D341Med (cell line): ENCODE measurements at regions not wholly inside any gene's neighbourhood (a gene's known extent, or its start where the extent isn't known, plus 50 kb on each side); places are given as distances from the start of the nearest gene placed in this dataset.

Source experiments
- DNase-seq: peaks from one replicate; pipeline ENCODE4 v3.0.0; 2012; ENCODE audit warnings: low spot score

GRCh38 chr5:56320686-56321085, 87.6 kb upstream of the ANKRD55 start:
- DNase-seq, result no peak

- DNase-seq, result no peak
Measured at GRCh38 chr5:56319526-56320181, 86.5 kb upstream of the ANKRD55 start.

GRCh38 chr5:56317923-56318561, 84.9 kb upstream of the ANKRD55 start:
- no peak for DNase-seq

- no peak for DNase-seq
Measured at GRCh38 chr5:56316299-56316994, 83.3 kb upstream of the ANKRD55 start.

DNA sequence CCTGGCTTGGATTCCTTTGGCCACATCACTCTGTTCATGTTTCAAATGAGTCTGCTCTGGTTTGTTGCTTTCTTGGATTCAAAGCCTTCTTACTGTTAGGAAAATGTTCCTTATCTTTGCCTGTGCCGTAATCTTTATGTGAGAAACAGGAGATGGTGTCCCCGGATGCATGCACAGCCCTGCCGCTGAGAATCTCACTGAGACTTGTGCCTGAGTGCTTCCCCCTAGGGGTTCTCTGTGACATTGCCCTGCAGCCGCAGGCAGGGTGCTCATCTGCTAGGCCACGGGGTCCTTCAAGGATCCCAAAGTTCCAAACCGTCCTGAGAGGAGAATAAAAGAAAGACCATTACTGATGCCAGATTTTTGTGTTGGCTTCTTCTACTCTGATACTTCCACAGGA, 81.4 kb upstream of the ANKRD55 start:
- no peak for DNase-seq

GRCh38 chr5:56313596-56313995, 80.5 kb upstream of the ANKRD55 start:
- DNase-seq, result no peak

DNA sequence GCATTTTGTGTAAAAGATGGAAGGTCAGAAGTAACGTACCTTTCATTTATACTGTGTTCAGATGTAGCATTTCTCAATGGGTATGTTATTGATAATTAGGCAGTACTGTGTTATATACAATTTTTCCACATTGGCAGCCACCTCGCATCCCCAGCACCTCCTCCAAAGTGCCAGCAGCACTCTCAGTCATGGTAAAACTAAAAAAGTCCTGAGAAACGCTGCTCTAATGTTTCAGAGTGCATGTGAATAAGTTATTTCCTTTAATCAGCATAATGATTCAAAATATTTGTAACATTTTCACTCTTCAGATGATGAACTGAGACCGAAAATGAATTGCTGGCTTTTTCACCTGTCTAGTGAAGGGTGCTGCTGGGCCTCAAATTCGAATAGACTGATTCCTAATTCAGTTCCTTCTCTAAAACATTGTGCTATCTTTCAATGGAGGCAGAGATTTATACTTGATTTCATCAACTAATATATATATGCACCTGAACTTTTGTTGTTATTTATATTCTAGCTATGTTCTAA, 79.9 kb upstream of the ANKRD55 start:
- DNase-seq, result no peak

DNA sequence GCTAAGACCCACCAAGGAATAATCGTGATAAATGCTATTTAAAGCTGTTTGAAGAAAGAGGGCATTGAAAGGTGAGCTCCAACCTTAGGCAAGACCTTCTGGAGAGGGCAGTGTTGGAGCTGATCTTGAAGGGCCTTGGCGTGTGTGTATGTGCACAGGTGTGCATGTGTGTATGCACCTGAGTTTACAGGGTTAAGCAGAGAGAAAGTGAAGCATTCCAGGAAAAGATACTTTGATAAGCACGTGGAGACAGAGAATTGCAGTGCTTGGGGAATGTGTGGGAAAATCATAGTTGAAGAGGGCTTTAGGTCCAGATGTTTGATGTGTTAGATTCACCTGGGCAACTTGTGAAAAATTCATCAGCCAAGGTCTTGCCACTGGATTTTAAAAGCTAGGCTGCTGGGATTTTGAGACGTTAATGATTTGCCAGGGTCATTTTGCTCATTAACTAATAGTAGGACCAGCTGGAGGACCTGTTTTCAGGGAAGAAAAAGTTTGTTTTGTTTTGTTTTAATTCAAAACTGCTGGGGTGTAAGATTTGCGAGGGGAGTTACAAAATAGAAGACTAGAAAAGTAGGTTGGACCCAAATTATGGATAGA, 78.3 kb upstream of the ANKRD55 start:
- DNase-seq, result no peak

DNA sequence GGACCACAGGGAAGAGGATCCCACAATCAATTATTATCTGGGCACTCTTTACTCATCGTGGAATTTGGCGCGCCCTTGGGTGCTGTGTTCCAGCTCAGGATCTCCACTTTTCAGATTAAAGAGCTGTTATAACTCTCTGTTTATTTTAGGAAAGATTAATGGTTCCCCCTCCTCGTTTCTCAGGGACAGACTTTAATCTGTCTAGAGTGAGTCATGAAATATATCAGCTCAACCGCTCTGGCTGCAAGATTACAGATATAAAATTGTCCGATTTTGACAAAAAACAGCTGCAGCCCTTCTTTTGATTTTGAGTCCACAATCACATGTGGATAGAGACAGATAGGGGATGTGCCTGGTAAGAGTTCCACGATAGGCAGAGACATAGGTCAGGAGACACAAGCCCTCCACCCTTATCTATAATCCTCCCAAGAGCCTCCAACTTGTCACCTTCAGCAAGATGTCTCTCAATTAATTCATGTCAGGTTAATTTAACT, 77.6 kb upstream of the ANKRD55 start:
- peak; percentile 77 for DNase-seq

GRCh38 chr5:56309262-56309826, 76.2 kb upstream of the ANKRD55 start:
- DNase-seq, result no peak

- no peak for DNase-seq
Measured at GRCh38 chr5:56307714-56308333, 74.7 kb upstream of the ANKRD55 start.

- no peak for DNase-seq
Measured at GRCh38 chr5:56306433-56307150, 73.5 kb upstream of the ANKRD55 start.

DNA sequence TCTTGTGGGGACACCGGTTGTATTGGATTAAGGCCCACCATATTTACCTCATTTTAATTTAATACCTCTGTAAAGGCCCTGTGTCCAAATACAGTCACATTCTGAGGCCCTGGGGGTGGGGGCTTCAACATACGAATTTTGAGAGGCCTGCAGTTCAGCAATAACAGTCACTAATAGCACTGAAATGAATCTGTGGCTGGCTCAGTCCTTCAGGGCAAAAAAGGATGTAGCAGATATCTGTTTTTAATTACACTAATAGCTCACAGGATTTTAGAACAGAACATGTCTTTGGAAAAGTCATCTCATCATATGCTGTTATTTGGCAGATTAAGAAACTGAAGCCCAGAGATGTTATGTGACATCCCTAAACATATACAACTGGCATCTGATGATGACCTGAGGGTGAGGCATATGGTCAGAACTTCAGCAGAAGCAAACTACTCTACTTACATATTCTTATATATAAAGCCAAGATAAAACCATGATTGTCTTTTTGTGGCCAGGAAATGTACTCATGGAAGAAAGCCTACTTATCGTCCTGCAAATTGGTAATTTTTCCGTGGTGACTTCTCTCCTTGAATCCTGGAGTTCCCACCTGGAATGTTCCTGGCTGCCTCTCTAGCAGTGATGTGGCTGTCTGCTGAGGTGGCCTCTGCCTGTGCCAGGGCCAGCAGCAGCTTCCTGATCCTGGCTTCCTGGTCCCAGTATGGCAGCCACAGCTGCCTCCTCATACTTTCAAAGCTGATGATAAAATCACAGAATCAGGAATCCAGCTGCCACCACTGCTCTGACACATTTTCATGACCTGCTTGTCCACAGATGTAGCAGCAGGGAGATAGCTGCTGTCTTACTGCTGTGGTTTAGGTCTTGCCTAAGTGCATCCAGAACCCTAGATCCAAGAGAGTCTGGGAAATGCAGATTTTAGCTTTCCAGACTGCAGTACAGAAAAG, 72.1 kb upstream of the ANKRD55 start:
- DNase-seq, result no peak

DNA sequence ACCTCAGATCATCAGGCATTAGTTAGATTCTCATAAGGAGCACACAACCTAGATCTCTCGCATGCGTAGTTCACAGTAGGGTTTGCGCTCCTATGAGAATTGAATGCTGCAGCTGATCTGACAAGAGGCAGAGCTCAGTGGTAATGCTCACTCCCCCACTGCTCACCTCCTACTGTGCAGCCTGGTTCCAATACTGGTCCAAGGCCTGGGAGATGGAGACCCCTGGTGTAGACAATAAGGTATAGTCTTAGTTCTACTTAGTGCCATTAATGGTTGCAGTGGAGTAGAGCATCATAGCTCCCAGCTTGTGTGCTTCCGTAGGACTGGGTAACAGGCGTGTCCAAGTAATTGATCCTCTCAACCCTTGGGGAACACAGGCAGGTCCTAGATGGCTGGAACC, 70.4 kb upstream of the ANKRD55 start:
- DNase-seq, result no peak

GRCh38 chr5:56302027-56302426, 68.9 kb upstream of the ANKRD55 start:
- no peak for DNase-seq

DNA sequence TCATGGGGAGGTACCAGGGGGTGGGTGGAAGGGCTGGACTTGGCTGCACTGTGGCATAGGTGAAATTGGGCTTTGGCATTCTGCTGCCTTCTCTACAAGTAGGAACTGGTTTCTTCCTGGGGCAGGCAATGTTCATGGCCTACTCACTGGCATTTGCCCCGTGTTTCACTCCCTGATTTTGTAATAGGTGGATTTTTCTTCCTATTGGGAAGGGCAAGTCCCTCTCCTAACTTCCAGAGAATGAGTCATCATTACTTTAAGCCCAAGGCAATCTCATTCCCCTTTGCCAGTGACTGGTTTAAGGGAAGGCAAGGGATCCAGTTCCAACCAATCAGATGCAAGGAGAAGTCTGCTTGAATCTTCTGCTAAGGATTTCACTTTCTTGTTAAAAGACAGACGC, 67.9 kb upstream of the ANKRD55 start:
- DNase-seq, result no peak

GRCh38 chr5:56299212-56299611, 66.1 kb upstream of the ANKRD55 start:
- no peak for DNase-seq

GRCh38 chr5:56298336-56299090, 65.4 kb upstream of the ANKRD55 start:
- no peak for DNase-seq

- no peak for DNase-seq
Measured at GRCh38 chr5:56297851-56298250, 64.7 kb upstream of the ANKRD55 start.
